GM21619 (cell line): ENCODE measurements at regions not wholly inside any gene's neighbourhood (a gene's known extent, or its start where the extent isn't known, plus 50 kb on each side); places are given as distances from the start of the nearest gene placed in this dataset.
"Not testable (repeated sequence)": the region's sequence is repeated elsewhere in the genome, so short reads cannot be mapped to it uniquely, and the experiment has no call there.

Experiments
- ATAC-seq: cut with Tn5 transposase; IDR thresholded peaks from one replicate; pipeline ENCODE4 v1.9.1; 2021; ENCODE audit not compliant: unreplicated experiment

- no peak for ATAC-seq
Observed at GRCh38 chr3:127069814-127070440, 87.0 kb downstream of the PLXNA1 start.

GRCh38 chr3:127070776-127071175, 87.9 kb downstream of the PLXNA1 start:
- no peak for ATAC-seq

GRCh38 chr3:127071597-127072001, 88.7 kb downstream of the PLXNA1 start:
- ATAC-seq, result no peak

GRCh38 chr3:127072221-127072771, 89.4 kb downstream of the PLXNA1 start:
- ATAC-seq, result no peak

- no peak for ATAC-seq
Observed at GRCh38 chr3:127072971-127073783, 90.3 kb downstream of the PLXNA1 start.

- ATAC-seq, result no peak
Observed at GRCh38 chr3:127073941-127074820, 91.3 kb downstream of the PLXNA1 start.

- ATAC-seq, result peak; percentile 78
Observed at GRCh38 chr3:127074900-127075360, 92.0 kb downstream of the PLXNA1 start.

GRCh38 chr3:127076166-127076992, 93.5 kb downstream of the PLXNA1 start:
- not testable (repeated sequence) for ATAC-seq

GRCh38 chr3:127077068-127077467, 94.2 kb downstream of the PLXNA1 start:
- ATAC-seq, result no peak

- ATAC-seq, result no peak
Observed at GRCh38 chr3:127077505-127078064, 94.7 kb downstream of the PLXNA1 start.

- no peak for ATAC-seq
Observed at GRCh38 chr3:127078626-127079025, 95.7 kb downstream of the PLXNA1 start.

- no peak for ATAC-seq
Observed at GRCh38 chr3:127079211-127079610, 96.3 kb downstream of the PLXNA1 start.

GRCh38 chr3:127081001-127081720, 98.2 kb downstream of the PLXNA1 start:
- no peak for ATAC-seq

GRCh38 chr3:127082066-127082465, 99.2 kb downstream of the PLXNA1 start:
- no peak for ATAC-seq

- no peak for ATAC-seq
Observed at GRCh38 chr3:127083778-127084397, 101.0 kb downstream of the PLXNA1 start.

- no peak for ATAC-seq
Observed at GRCh38 chr3:127084401-127084990, 101.6 kb downstream of the PLXNA1 start.

- ATAC-seq, result no peak
Observed at GRCh38 chr3:127085576-127085975, 102.7 kb downstream of the PLXNA1 start.

GRCh38 chr3:127086591-127086990, 103.7 kb downstream of the PLXNA1 start:
- not testable (repeated sequence) for ATAC-seq
